Endothelial cell of umbilical vein (primary cell): ENCODE measurements at regions not wholly inside any gene's neighbourhood (a gene's known extent, or its start where the extent isn't known, plus 50 kb on each side); places are given as distances from the start of the nearest gene placed in this dataset.

Experiments used
- EZH2 ChIP-seq: IDR thresholded peaks from 2 replicates; pipeline ENCODE4 v1.6.1; 2012; ENCODE audit warnings: borderline replicate concordance, low read depth, mild to moderate bottlenecking, moderate library complexity, low read length, inconsistent platforms; ENCODE audit not compliant: severe bottlenecking
- TF ChIP-seq, protein P1 (sequence below), 2 donors: IDR thresholded peaks; 1 replicate in 1 of 2; 2 replicates in 1 of 2; pipeline ENCODE4 v1.5.1; 2011; ENCODE audit warnings: low read length in 2 of 2, mild to moderate bottlenecking in 2 of 2, moderate library complexity in 2 of 2, control low read depth in 1 of 2, inconsistent platforms in 1 of 2, low read depth in 1 of 2; ENCODE audit not compliant: insufficient read depth in 1 of 2; ENCODE audit errors: extremely low read depth in 1 of 2

DNA sequence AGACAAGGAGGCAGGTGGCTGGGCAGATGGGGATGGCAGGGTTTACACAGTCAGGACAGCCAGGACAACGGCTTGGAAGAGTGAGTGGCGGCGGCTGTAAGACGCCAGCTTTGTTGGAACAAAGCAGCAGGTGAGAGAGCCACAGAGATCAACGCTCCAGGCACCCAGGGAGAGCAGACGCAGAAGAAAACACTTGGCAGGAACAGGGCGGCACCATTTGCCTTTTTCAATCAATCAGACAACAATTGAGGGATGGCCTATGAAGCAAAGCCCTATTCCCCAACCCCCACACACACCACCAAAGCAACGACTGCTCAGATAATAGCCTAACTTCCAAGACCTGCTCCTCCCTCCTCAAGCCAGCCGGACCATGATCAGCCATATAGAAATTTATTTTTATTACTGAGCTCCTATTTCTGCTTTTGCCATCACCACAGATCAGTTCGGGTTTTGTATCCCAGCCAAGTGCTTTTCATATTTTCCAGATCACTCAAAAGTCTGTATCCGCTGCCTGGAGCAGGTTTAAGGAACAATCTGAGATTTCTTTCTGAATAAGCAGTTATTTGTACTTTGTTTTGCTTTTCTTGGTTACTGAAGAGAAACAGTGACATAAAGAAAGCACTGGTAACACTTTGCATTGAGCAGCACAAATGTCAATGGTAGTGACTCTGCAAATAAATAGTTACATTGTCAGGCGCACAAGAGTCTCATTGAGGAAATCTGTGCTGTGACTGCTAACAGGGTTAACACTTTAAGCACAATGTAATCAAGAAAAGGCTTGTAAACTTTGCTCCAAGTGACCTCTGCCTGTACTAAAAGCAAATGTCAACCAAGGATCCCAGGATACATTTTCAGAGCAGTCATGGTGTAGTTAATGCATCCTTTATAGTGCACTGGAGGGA is 81.8 kb upstream of the RBPJ start:
- TF ChIP-seq EZH2: no peak
- TF ChIP-seq, protein P1, sequence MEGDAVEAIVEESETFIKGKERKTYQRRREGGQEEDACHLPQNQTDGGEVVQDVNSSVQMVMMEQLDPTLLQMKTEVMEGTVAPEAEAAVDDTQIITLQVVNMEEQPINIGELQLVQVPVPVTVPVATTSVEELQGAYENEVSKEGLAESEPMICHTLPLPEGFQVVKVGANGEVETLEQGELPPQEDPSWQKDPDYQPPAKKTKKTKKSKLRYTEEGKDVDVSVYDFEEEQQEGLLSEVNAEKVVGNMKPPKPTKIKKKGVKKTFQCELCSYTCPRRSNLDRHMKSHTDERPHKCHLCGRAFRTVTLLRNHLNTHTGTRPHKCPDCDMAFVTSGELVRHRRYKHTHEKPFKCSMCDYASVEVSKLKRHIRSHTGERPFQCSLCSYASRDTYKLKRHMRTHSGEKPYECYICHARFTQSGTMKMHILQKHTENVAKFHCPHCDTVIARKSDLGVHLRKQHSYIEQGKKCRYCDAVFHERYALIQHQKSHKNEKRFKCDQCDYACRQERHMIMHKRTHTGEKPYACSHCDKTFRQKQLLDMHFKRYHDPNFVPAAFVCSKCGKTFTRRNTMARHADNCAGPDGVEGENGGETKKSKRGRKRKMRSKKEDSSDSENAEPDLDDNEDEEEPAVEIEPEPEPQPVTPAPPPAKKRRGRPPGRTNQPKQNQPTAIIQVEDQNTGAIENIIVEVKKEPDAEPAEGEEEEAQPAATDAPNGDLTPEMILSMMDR (IDR thresholded peaks at IDR 0.05; ENCODE audit: extremely low read depth in 1 of 2, insufficient read depth in 1 of 2, low read depth in 1 of 2, low read length in 2 of 2): no peak
